GM12892 (cell line): ENCODE measurements at regions not wholly inside any gene's neighbourhood (a gene's known extent, or its start where the extent isn't known, plus 50 kb on each side); places are given as distances from the start of the nearest gene placed in this dataset.

Experiments
- POLR2A ChIP-seq: IDR thresholded peaks from 2 replicates; pipeline ENCODE4 v1.6.1; 2011; ENCODE audit warnings: low read depth, low read length, control low read depth
- POLR2AphosphoS5 ChIP-seq: IDR thresholded peaks from 2 replicates; pipeline ENCODE4 v1.6.1; 2011; ENCODE audit warnings: low read depth, low read length, control low read depth
- TAF1 ChIP-seq: IDR thresholded peaks from 2 replicates; pipeline ENCODE4 v1.6.1; 2011; ENCODE audit warnings: low read depth, mild to moderate bottlenecking, control low read depth, low read length, borderline replicate concordance

- TF ChIP-seq TAF1 (no peak), POLR2A (no peak), POLR2AphosphoS5 (no peak)
Measured at GRCh38 chr7:53684693-53685092, 649.3 kb downstream of the POM121L12 start.
